WTC11 (cell line): ENCODE measurements at regions not wholly inside any gene's neighbourhood (a gene's known extent, or its start where the extent isn't known, plus 50 kb on each side); places are given as distances from the start of the nearest gene placed in this dataset.

Experiments used
- ATAC-seq: fragments of 200-7000 bp; cut with Tn5 transposase; 2 replicates; pipeline ENCODE4 v1.10.0; 2021; ENCODE audit warnings: mild to moderate bottlenecking, moderate library complexity
- CTCF ChIA-PET: fragments of 300-600 bp; sonication (Branson Sonifier 250); formaldehyde crosslinking; loops from one replicate; lab custom pipeline; 2021; ENCODE audit warnings: antibody characterized with exemption; lab: Charles Lee
- POLR2A ChIA-PET: fragments of 350-600 bp; sonication (Branson Sonifier 250); formaldehyde crosslinking; loops from one replicate; lab custom pipeline; 2021; ENCODE audit warnings: antibody characterized with exemption; lab: Charles Lee
- DNase-seq: peaks from one replicate; pipeline ENCODE4 v3.0.0; 2021; ENCODE audit warnings: low spot score
- H3K27ac Mint-ChIP-seq: 2 replicates; pipeline ENCODE4 v1.8.0; 2021; ENCODE audit warnings: mixed read lengths
- H3K27me3 Mint-ChIP-seq: 2 replicates; pipeline ENCODE4 v1.8.0; 2021; ENCODE audit warnings: low read depth, mild to moderate bottlenecking, moderate library complexity, mixed read lengths
- H3K36me3 Mint-ChIP-seq: 2 replicates; pipeline ENCODE4 v1.8.0; 2021; ENCODE audit warnings: mixed read lengths
- H3K4me1 Mint-ChIP-seq: 2 replicates; pipeline ENCODE4 v1.8.0; 2022; ENCODE audit warnings: mixed read lengths
- H3K4me3 Mint-ChIP-seq: 2 replicates; pipeline ENCODE4 v1.8.0; 2021; ENCODE audit warnings: mild to moderate bottlenecking, moderate library complexity, mixed read lengths
- H3K9me3 Mint-ChIP-seq: 2 replicates; pipeline ENCODE4 v1.8.0; 2021; ENCODE audit warnings: mixed read lengths
- E2F4 ChIP-seq: sonication (generic); formaldehyde crosslinking; IDR thresholded peaks from 2 replicates; pipeline ENCODE4 v1.8.1; 2022; ENCODE audit warnings: low read depth, mild to moderate bottlenecking, moderate library complexity, missing genetic modification reagents, borderline replicate concordance
- FOXJ3 ChIP-seq: sonication (generic); formaldehyde crosslinking; IDR thresholded peaks from 2 replicates; pipeline ENCODE4 v1.9.0; 2021; ENCODE audit warnings: missing genetic modification reagents, mild to moderate bottlenecking, borderline replicate concordance
- FOXP1 ChIP-seq: sonication (generic); formaldehyde crosslinking; IDR thresholded peaks from 2 replicates; pipeline ENCODE4 v1.8.0; 2022; ENCODE audit warnings: missing genetic modification reagents, mild to moderate bottlenecking, moderate library complexity, borderline replicate concordance
- GABPB1 ChIP-seq: sonication (generic); formaldehyde crosslinking; IDR thresholded peaks from 2 replicates; pipeline ENCODE4 v1.8.1; 2023; ENCODE audit warnings: mild to moderate bottlenecking, missing genetic modification reagents
- GRHL2 ChIP-seq: fragments of 250-450 bp; sonication (Bioruptor Pico); IDR thresholded peaks from 2 replicates; pipeline ENCODE4 v1.8.0; 2022; ENCODE audit warnings: mild to moderate bottlenecking, moderate library complexity; ENCODE audit not compliant: insufficient replicate concordance, severe bottlenecking
- HMGA2 ChIP-seq: fragments of 250-450 bp; sonication (Bioruptor Pico); IDR thresholded peaks from 2 replicates; pipeline ENCODE4 v1.4.0; 2021; ENCODE audit warnings: mild to moderate bottlenecking, moderate library complexity
- IRF2 ChIP-seq: sonication (generic); formaldehyde crosslinking; IDR thresholded peaks from 2 replicates; pipeline ENCODE4 v1.8.0; 2022; ENCODE audit warnings: low read depth, missing genetic modification reagents, borderline replicate concordance
- MXD4 ChIP-seq: fragments of 250-450 bp; sonication (Bioruptor Pico); IDR thresholded peaks from 2 replicates; pipeline ENCODE4 v1.8.0; 2021; ENCODE audit warnings: mild to moderate bottlenecking, moderate library complexity, borderline replicate concordance
- NFYB ChIP-seq: sonication (generic); formaldehyde crosslinking; conservative IDR thresholded peaks from 2 replicates; pipeline ENCODE4 v1.8.0; 2022; ENCODE audit warnings: low read depth, missing genetic modification reagents
- TCF7 ChIP-seq: sonication (generic); formaldehyde crosslinking; IDR thresholded peaks from 2 replicates; pipeline ENCODE4 v1.8.0; 2022; ENCODE audit warnings: mild to moderate bottlenecking, low read depth, missing genetic modification reagents, moderate library complexity
- TEAD1 ChIP-seq: sonication (generic); formaldehyde crosslinking; IDR thresholded peaks from 2 replicates; pipeline ENCODE4 v1.8.0; 2022; ENCODE audit warnings: mild to moderate bottlenecking, missing genetic modification reagents
- ZBTB21 ChIP-seq: sonication (generic); formaldehyde crosslinking; IDR thresholded peaks from 2 replicates; pipeline ENCODE4 v1.8.1; 2023; ENCODE audit warnings: mild to moderate bottlenecking, missing genetic modification reagents, borderline replicate concordance
- ZNF138 ChIP-seq: sonication (generic); formaldehyde crosslinking; conservative IDR thresholded peaks from 2 replicates; pipeline ENCODE4 v1.8.1; 2022; ENCODE audit warnings: mild to moderate bottlenecking, moderate library complexity, missing genetic modification reagents
- ZNF512 ChIP-seq: sonication (generic); formaldehyde crosslinking; IDR thresholded peaks from 2 replicates; pipeline ENCODE4 v1.8.1; 2022; ENCODE audit warnings: missing genetic modification reagents, borderline replicate concordance
- TF ChIP-seq, protein P1 (sequence below): sonication (generic); formaldehyde crosslinking; IDR thresholded peaks from 2 replicates; pipeline ENCODE4 v1.8.0; 2023; ENCODE audit warnings: mild to moderate bottlenecking, missing genetic modification reagents
- TF ChIP-seq, protein P2 (sequence below): sonication (generic); formaldehyde crosslinking; IDR thresholded peaks from 2 replicates; pipeline ENCODE4 v1.8.1; 2023; ENCODE audit warnings: mild to moderate bottlenecking, moderate library complexity, missing genetic modification reagents
- TF ChIP-seq, protein P3 (sequence below): fragments of 250-450 bp; sonication (Bioruptor Pico); IDR thresholded peaks from 2 replicates; pipeline ENCODE4 v1.9.0; 2021; ENCODE audit warnings: mild to moderate bottlenecking, borderline replicate concordance
- TF ChIP-seq, protein P4 (sequence below): sonication (generic); formaldehyde crosslinking; IDR thresholded peaks from 2 replicates; pipeline ENCODE4 v1.8.1; 2023; ENCODE audit warnings: mild to moderate bottlenecking, missing genetic modification reagents
- TF ChIP-seq, protein P5 (sequence below): sonication (generic); formaldehyde crosslinking; IDR thresholded peaks from 2 replicates; pipeline ENCODE4 v1.8.1; 2022; ENCODE audit warnings: mild to moderate bottlenecking, moderate library complexity, missing genetic modification reagents

GRCh38 chr6:149127212-149127611 is 190.3 kb upstream of the TAB2 start:
- Mint-ChIP-seq H3K36me3 (no peaks in the 10 kb centered on the region), H3K4me3 (no peak overlapping the region), H3K27ac (no peak overlapping the region), H3K27me3 (no peaks in the 10 kb centered on the region; the same call in 1 of the 2 replicates), H3K9me3 (peaks cover 25% of the 10 kb centered on the region), H3K4me1 (no peaks in the 10 kb centered on the region)
- no peak for TF ChIP-seq MXD4 (CRISPR knock-in tag)
- TF ChIP-seq TEAD1 = no peak
- no peak for TF ChIP-seq NFYB
- no peak for TF ChIP-seq FOXJ3 (CRISPR knock-in tag)
- TF ChIP-seq ZNF138 (CRISPR knock-in tag) = no peak
- no peak for TF ChIP-seq HMGA2 (CRISPR knock-in tag)
- no peak for ATAC-seq
- CTCF ChIA-PET = interaction anchor here (0.6 kb wide), 1 partner anchor 613 kb away, joined by 4 read pairs; no protein-coding TSS in a partner anchor
- POLR2A ChIA-PET = no interaction called here
- DNase-seq = no peak

GRCh38 chr6:149128489-149129145 is 188.9 kb upstream of the TAB2 start:
- CTCF ChIA-PET = interaction anchor here (0.8 to 1.2 kb wide), 2 partner anchors 100 to 303 kb away, joined by 4 read pairs; no protein-coding TSS in a partner anchor
- peaks cover 23% of the 10 kb centered on the region for H3K9me3 Mint-ChIP-seq
- ATAC-seq = no peak
- peaks cover 5% of the 10 kb centered on the region; the same call in 1 of the 2 replicates for H3K27me3 Mint-ChIP-seq
- no peaks in the 10 kb centered on the region for H3K36me3 Mint-ChIP-seq
- no peak for DNase-seq
- no peak overlapping the region for H3K4me3 Mint-ChIP-seq
- POLR2A ChIA-PET = no interaction called here
- H3K4me1 Mint-ChIP-seq = no peaks in the 10 kb centered on the region
- H3K27ac Mint-ChIP-seq = no peak overlapping the region
- TF ChIP-seq, protein P1, sequence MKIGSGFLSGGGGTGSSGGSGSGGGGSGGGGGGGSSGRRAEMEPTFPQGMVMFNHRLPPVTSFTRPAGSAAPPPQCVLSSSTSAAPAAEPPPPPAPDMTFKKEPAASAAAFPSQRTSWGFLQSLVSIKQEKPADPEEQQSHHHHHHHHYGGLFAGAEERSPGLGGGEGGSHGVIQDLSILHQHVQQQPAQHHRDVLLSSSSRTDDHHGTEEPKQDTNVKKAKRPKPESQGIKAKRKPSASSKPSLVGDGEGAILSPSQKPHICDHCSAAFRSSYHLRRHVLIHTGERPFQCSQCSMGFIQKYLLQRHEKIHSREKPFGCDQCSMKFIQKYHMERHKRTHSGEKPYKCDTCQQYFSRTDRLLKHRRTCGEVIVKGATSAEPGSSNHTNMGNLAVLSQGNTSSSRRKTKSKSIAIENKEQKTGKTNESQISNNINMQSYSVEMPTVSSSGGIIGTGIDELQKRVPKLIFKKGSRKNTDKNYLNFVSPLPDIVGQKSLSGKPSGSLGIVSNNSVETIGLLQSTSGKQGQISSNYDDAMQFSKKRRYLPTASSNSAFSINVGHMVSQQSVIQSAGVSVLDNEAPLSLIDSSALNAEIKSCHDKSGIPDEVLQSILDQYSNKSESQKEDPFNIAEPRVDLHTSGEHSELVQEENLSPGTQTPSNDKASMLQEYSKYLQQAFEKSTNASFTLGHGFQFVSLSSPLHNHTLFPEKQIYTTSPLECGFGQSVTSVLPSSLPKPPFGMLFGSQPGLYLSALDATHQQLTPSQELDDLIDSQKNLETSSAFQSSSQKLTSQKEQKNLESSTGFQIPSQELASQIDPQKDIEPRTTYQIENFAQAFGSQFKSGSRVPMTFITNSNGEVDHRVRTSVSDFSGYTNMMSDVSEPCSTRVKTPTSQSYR (CRISPR knock-in tag) = no peak
- TF ChIP-seq, protein P2, sequence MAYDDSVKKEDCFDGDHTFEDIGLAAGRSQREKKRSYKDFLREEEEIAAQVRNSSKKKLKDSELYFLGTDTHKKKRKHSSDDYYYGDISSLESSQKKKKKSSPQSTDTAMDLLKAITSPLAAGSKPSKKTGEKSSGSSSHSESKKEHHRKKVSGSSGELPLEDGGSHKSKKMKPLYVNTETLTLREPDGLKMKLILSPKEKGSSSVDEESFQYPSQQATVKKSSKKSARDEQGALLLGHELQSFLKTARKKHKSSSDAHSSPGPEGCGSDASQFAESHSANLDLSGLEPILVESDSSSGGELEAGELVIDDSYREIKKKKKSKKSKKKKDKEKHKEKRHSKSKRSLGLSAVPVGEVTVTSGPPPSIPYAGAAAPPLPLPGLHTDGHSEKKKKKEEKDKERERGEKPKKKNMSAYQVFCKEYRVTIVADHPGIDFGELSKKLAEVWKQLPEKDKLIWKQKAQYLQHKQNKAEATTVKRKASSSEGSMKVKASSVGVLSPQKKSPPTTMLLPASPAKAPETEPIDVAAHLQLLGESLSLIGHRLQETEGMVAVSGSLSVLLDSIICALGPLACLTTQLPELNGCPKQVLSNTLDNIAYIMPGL = no peak
- TF ChIP-seq HMGA2 (CRISPR knock-in tag) (no peak), TCF7 (CRISPR knock-in tag) (no peak), E2F4 (no peak), ZNF512 (no peak), IRF2 (CRISPR knock-in tag) (no peak), ZBTB21 (CRISPR knock-in tag) (no peak), GRHL2 (CRISPR knock-in tag) (no peak), FOXP1 (CRISPR knock-in tag) (no peak), GABPB1 (CRISPR knock-in tag) (no peak)
- TF ChIP-seq, protein P3, sequence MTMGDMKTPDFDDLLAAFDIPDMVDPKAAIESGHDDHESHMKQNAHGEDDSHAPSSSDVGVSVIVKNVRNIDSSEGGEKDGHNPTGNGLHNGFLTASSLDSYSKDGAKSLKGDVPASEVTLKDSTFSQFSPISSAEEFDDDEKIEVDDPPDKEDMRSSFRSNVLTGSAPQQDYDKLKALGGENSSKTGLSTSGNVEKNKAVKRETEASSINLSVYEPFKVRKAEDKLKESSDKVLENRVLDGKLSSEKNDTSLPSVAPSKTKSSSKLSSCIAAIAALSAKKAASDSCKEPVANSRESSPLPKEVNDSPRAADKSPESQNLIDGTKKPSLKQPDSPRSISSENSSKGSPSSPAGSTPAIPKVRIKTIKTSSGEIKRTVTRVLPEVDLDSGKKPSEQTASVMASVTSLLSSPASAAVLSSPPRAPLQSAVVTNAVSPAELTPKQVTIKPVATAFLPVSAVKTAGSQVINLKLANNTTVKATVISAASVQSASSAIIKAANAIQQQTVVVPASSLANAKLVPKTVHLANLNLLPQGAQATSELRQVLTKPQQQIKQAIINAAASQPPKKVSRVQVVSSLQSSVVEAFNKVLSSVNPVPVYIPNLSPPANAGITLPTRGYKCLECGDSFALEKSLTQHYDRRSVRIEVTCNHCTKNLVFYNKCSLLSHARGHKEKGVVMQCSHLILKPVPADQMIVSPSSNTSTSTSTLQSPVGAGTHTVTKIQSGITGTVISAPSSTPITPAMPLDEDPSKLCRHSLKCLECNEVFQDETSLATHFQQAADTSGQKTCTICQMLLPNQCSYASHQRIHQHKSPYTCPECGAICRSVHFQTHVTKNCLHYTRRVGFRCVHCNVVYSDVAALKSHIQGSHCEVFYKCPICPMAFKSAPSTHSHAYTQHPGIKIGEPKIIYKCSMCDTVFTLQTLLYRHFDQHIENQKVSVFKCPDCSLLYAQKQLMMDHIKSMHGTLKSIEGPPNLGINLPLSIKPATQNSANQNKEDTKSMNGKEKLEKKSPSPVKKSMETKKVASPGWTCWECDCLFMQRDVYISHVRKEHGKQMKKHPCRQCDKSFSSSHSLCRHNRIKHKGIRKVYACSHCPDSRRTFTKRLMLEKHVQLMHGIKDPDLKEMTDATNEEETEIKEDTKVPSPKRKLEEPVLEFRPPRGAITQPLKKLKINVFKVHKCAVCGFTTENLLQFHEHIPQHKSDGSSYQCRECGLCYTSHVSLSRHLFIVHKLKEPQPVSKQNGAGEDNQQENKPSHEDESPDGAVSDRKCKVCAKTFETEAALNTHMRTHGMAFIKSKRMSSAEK = no peak
- TF ChIP-seq, protein P4, sequence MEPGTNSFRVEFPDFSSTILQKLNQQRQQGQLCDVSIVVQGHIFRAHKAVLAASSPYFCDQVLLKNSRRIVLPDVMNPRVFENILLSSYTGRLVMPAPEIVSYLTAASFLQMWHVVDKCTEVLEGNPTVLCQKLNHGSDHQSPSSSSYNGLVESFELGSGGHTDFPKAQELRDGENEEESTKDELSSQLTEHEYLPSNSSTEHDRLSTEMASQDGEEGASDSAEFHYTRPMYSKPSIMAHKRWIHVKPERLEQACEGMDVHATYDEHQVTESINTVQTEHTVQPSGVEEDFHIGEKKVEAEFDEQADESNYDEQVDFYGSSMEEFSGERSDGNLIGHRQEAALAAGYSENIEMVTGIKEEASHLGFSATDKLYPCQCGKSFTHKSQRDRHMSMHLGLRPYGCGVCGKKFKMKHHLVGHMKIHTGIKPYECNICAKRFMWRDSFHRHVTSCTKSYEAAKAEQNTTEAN (CRISPR knock-in tag) = no peak
- TF ChIP-seq, protein P5, sequence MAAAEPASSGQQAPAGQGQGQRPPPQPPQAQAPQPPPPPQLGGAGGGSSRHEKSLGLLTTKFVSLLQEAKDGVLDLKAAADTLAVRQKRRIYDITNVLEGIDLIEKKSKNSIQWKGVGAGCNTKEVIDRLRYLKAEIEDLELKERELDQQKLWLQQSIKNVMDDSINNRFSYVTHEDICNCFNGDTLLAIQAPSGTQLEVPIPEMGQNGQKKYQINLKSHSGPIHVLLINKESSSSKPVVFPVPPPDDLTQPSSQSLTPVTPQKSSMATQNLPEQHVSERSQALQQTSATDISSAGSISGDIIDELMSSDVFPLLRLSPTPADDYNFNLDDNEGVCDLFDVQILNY = no peak
